ENCODE measurements at regions not wholly inside any gene's neighbourhood (a gene's known extent, or its start where the extent isn't known, plus 50 kb on each side); places are given as distances from the start of the nearest gene placed in this dataset.
"Not testable (repeated sequence)": the region's sequence is repeated elsewhere in the genome, so short reads cannot be mapped to it uniquely, and the experiment has no call there.

DNA sequence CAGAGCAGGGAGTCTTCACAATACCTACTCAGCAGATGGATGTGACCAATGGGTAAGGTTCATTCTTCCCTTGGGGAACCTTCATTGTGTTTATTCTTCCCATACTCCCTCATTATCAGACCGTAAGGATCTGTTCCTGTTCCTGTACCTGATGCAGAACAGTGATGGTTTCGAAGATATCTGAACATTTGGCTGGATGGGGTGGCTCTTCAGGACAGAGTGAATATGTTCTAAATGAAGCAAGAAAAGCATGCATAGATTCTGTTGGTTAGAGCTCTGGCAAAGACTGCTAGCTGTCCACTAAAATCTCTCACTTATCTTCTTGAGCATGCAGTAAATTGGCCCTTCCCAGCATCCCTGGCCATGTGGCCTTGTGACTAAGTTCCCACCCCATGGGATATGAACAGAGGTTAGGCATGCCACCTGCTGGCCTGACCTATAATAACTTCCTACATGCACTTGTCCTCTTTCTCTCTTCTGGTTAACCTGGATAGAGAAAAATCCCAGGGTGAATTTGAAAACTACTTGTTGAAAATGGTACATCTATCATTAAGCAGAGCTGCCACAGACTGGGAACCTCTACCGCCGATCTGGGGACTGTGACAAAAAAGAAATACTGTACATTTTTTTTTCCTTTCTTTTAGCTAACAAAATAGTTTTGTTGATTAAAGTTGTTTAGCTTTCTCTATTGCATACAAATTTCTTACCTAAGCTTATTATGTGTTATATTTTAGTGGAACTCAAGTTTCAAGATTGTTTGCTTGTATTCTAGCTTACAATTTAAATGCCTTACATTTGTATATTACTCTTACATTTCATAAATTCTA, 60.0 kb upstream of the BANK1 start:
- no peaks in the 10 kb centered on the region for H3K36me3 Mint-ChIP-seq
- no peak overlapping the region for H3K27ac Mint-ChIP-seq
- H3K4me1 Mint-ChIP-seq, result no peaks in the 10 kb centered on the region
- no peaks in the 10 kb centered on the region for H3K9me3 Mint-ChIP-seq
- no peak overlapping the region for H3K4me3 Mint-ChIP-seq
- H3K27me3 Mint-ChIP-seq, result peaks cover 4% of the 10 kb centered on the region

DNA sequence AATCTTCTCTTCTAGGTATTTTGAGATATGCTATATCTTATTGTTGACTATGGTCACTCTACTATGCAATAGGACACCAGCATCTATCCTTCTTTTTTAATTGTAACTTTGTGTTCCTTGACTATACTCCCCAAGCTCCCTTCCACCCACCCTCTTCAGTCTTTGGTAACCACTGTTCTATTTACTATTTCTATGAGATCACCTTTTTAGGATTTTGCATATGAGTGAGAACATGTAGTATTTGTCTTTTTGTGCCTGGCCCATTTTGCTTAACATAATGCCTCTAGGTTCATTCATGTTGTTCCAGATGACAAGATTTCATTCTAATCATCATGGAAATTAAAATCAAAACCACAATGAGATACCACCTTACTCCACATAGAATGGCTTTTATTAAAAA, 63.3 kb upstream of the BANK1 start:
- Mint-ChIP-seq H3K27ac (no peak overlapping the region), H3K9me3 (no peaks in the 10 kb centered on the region), H3K27me3 (peaks cover 3% of the 10 kb centered on the region), H3K36me3 (no peaks in the 10 kb centered on the region), H3K4me1 (peaks cover 8% of the 10 kb centered on the region), H3K4me3 (no peak overlapping the region)

DNA sequence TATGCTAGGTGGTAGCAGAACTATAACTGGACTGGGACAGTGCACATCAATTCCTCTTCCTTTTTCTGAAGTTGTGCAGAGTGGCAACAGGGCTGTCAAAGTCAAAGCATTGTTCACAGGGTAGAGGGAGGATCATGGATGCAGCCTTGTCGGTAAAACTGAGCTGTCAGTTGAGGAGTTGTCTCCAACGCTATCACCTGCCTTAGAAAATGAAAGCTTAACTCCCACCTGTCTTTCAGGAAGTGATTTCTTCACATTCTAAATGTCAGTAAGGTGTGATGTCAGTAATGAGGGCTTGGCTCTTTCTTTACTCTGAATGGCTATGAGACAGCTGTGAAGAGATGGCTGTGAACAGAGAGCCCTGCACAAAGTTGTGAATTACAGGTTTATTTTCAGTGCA, 66.4 kb upstream of the BANK1 start:
- H3K9me3 Mint-ChIP-seq, result no peaks in the 10 kb centered on the region
- peaks cover 8% of the 10 kb centered on the region for H3K4me1 Mint-ChIP-seq
- H3K36me3 Mint-ChIP-seq, result no peaks in the 10 kb centered on the region
- H3K4me3 Mint-ChIP-seq, result no peak overlapping the region
- H3K27me3 Mint-ChIP-seq, result no peaks in the 10 kb centered on the region
- no peak overlapping the region for H3K27ac Mint-ChIP-seq

DNA sequence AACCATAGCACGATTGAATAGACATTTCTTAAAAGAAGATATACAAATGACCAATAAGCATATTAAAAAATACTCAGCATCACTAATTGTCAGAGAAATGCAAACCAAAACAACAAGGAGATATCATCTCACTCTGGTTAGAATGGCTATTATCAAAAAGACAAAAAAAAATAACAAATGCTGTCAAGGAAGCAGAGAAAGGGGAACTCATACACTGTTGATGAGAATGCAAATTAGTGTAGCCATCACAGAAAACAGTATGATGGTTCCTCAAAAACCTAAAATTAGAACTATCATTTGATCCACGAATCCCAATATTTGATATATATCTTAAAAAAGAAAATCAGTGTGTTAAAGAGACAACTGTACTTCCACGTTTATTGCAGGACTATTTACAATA, 71.7 kb upstream of the BANK1 start:
- H3K4me1 Mint-ChIP-seq, result no peaks in the 10 kb centered on the region
- H3K27me3 Mint-ChIP-seq, result no peaks in the 10 kb centered on the region
- H3K4me3 Mint-ChIP-seq, result no peak overlapping the region
- peaks cover 24% of the 10 kb centered on the region for H3K9me3 Mint-ChIP-seq
- no peak overlapping the region for H3K27ac Mint-ChIP-seq
- H3K36me3 Mint-ChIP-seq, result no peaks in the 10 kb centered on the region

DNA sequence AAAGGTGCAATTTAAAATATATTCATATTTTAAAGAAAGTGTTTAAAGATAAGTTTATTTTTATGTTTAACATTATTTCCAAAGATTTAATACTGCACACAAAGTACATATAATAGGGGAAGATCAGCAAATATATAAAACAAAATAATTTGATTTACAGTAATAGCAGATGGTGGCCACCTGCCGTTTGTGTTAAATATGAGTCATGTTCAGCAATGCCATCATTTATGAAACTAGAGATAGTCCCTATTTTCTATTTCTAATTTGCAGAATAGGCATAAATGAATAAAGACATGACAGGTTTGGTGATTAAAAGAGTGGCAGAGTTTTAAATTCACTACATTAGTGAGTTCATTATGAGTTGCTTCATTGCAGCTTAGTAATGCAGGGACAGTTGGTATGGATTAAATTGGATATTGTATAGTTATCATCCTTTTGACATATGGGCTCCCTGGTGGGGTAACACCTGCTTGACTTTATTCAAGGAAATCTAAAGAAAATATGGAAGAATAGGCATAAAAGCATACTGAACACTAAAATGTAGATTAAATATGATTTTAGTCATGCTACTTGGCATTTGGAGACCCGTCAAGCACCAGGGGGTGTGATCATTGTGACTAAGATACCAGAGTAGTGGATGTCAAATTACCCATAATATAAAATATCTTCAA, 78.8 kb upstream of the BANK1 start:
- Mint-ChIP-seq H3K4me1 (no peaks in the 10 kb centered on the region), H3K27ac (no peak overlapping the region), H3K4me3 (no peak overlapping the region), H3K27me3 (peaks cover 4% of the 10 kb centered on the region), H3K9me3 (peaks cover 9% of the 10 kb centered on the region), H3K36me3 (no peaks in the 10 kb centered on the region)

DNA sequence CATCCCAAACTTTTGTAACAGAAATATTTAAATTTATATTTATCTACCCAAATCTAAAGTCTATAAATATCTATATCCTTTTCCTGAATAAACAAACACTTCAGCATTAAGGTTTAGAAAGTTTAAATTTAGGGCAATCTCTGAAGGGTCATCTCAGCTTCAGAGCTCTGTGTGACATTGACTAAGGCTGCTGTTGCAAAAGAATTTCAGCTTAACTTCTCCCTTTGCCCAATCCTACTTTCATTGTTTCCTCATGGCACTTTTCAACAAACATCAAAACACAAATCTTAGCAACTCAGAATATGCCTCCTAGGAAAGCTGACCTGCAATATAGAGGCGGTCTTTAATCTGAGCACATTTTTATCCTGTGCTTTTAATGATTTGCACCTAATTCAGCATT, 79.7 kb upstream of the BANK1 start:
- Mint-ChIP-seq H3K4me3 (no peak overlapping the region), H3K27ac (no peak overlapping the region), H3K36me3 (peaks cover 2% of the 10 kb centered on the region), H3K9me3 (peaks cover 18% of the 10 kb centered on the region), H3K4me1 (no peaks in the 10 kb centered on the region), H3K27me3 (peaks cover 4% of the 10 kb centered on the region)

DNA sequence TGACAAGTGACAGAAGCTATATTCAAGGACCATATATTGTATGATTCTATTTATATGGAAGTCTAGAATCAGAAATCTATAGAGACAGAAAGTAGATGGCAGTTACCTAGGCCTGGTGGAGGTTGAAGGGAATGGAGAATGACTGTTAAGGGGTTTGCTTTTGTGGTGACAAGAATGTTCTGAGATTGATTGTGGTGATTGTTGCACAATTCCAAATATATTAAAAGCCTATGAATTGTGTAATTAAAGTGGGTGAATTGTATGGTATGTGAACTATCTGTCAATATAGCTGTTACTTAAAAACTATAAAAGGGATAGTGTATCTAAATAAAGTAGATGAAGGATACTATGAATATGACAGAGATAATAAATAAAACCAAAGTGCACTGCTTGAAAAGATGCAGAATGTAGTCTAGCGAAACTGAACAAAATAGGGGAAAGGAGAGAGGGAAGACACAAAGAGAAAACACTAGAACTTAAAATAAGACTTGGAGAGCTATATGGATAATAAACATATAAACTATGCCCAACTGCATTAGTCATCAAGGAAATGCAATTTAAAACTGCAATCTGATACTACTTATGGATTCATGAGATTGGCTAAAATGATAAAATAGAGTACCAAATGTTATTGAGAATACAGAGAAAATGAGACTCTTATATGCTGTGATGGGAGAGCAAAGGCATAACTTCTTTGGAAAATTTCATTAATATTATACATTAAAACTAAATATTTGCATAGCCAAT, 82.1 kb upstream of the BANK1 start:
- H3K4me1 Mint-ChIP-seq, result no peaks in the 10 kb centered on the region
- no peak overlapping the region for H3K4me3 Mint-ChIP-seq
- peaks cover 2% of the 10 kb centered on the region for H3K36me3 Mint-ChIP-seq
- H3K27ac Mint-ChIP-seq, result no peak overlapping the region
- peaks cover 10% of the 10 kb centered on the region for H3K9me3 Mint-ChIP-seq
- H3K27me3 Mint-ChIP-seq, result peaks cover 4% of the 10 kb centered on the region

DNA sequence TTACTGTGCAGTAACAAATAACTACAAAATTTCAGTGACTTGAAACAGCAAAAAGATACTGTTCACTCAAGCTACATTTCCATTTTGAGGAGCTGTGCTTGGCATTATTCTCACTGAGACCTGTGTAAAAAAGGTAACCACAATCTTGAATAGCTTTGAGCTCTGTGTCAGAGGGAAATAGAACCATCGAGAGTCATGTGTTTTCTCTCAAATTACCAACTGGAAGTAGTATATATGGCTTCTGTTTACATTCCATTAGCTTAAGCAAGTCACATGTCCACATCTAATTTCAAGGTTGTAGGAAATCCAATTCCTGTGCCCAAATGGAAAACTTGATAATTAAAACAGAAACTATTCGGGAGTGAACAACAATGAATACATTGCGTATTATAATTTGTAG, 82.9 kb upstream of the BANK1 start:
- H3K27me3 Mint-ChIP-seq, result peaks cover 3% of the 10 kb centered on the region
- peaks cover 10% of the 10 kb centered on the region for H3K9me3 Mint-ChIP-seq
- no peaks in the 10 kb centered on the region for H3K4me1 Mint-ChIP-seq
- no peak overlapping the region for H3K27ac Mint-ChIP-seq
- peaks cover 2% of the 10 kb centered on the region for H3K36me3 Mint-ChIP-seq
- no peak overlapping the region for H3K4me3 Mint-ChIP-seq

DNA sequence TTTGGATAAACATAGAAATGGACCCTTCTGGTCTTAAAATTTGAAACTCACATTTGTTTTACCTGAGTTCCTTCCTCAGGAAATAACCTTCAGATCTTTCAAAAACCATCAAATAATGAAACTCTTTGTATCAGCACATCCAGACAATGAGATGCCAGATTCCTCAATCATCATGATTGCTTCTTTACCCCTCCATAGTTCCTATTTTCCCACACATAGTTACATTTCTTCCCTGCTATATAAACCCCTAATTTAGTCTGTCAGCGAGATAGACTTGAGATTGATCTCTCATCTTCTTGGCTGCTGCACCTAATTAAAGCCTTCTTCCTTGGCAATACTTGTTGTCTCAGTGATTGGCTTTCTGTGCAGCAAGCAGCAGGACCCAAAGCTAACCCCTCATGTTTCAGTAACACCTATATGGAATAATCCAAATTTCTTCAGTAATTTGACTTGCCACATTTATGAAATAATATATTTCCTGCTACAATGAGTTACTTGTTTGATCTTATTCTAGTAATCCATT, 83.9 kb upstream of the BANK1 start:
- H3K36me3 Mint-ChIP-seq, result peaks cover 2% of the 10 kb centered on the region
- H3K4me1 Mint-ChIP-seq, result no peaks in the 10 kb centered on the region
- H3K4me3 Mint-ChIP-seq, result no peak overlapping the region
- H3K9me3 Mint-ChIP-seq, result peaks cover 10% of the 10 kb centered on the region
- no peak overlapping the region for H3K27ac Mint-ChIP-seq
- peaks cover 3% of the 10 kb centered on the region for H3K27me3 Mint-ChIP-seq

DNA sequence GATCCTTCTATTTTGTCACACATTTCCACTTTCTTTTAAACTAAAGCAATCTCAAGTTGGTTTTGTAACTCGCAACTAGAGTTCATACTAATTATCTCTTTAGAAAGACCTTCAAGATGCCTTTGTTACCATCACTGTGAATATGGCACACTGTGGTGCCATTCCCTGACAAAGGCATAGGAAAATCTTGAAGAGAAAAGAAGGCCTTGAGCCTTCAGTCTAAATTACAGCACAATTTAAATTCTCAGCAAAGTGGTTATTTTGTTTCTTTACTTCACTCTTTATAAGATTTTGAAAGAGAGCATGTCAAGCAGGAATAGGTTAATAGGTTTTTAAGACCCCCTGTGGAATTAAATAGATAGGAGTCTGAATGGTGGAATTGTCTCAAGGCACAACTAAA, 89.0 kb upstream of the BANK1 start:
- Mint-ChIP-seq H3K9me3 (peaks cover 7% of the 10 kb centered on the region), H3K4me3 (no peak overlapping the region), H3K27ac (no peak overlapping the region), H3K4me1 (no peaks in the 10 kb centered on the region), H3K27me3 (peaks cover 8% of the 10 kb centered on the region), H3K36me3 (peaks cover 2% of the 10 kb centered on the region)

DNA sequence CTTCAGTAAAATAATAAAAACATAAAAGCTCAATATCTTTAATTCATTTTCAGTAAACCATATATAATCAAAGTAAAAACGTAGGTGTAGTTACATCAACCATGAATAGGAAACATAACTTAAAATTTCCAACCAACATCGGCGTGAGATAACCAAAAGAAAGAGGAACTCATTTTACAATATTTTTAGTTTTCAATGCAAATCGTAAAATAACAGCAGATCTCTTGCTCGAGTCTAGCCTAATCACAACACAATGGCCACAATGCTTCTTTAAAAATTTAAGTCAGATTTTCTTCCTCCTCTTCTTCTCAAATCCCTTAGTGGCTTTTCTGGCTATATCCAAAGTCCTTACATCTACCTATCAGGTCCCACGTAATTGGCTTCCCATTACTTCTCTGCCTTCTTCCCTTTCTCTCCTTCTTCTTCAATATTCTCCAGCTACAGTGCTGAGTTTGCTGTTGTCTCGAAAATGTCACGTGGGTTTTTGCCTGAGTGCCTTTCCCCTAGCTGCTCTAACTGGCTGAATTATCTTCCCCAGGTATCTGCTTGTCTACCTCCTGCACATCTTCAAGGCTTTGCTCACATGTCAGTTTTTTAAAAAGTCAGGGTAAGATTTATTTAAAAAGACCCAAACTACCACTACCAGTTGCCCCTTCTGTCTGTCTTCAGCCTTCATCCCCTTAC, 90.9 kb upstream of the BANK1 start:
- H3K4me3 Mint-ChIP-seq, result no peak overlapping the region
- H3K9me3 Mint-ChIP-seq, result no peaks in the 10 kb centered on the region
- H3K4me1 Mint-ChIP-seq, result no peaks in the 10 kb centered on the region
- H3K36me3 Mint-ChIP-seq, result no peaks in the 10 kb centered on the region
- no peak overlapping the region for H3K27ac Mint-ChIP-seq
- peaks cover 8% of the 10 kb centered on the region for H3K27me3 Mint-ChIP-seq

DNA sequence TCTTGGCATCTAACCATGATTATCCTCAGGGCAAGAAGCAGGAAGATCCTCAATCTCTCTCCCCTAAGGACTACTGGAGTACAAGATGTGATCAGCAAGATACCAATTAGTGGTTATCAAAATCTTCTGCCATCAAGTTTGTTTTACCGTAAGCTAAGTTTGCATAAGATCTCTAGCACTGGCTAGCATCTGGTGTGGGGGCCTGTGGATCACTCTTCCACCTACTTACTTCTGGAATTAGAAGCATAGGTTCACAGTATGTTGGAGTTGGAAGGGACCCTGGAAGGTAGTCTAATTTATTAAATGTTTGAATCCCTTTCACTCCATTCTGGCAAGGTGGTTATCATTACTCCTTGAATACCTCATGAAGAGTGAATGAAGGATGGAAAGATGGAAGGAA, 93.3 kb upstream of the BANK1 start:
- H3K4me3 Mint-ChIP-seq, result no peak overlapping the region
- H3K36me3 Mint-ChIP-seq, result no peaks in the 10 kb centered on the region

DNA sequence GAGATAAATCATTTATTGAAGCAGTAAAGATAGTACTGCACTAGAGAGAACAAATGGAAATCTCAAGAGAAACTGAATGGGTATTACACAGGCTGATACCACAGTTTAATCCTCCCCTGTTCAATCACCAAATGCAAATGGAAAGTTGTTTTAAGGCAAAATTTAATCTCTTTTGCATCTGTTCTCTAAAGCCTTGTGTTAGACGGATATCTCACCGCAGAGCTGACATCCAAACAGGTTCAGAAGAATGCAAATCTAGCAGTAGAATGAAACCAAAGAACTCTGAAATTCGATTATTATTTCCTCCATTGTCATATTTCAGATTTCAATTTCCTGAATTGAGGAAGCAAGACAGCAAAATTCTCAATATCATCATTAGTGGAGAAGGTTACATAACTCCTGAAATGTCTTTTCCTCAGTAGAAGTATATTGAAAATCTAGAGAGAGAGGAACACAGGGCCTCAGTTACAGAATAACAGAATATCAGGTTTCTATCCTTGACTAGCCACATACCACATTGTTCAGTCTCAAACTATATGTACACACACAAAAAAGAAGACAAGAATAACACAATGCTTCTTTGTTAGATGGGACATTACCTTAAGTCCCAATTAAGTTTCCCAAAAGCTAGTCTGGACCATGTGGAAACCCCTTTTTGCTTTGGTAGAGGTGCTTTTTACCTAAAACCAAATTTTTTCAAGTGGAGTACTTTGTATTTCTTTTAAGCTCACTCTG, 94.1 kb upstream of the BANK1 start:
- Mint-ChIP-seq H3K9me3 (no peaks in the 10 kb centered on the region), H3K27ac (no peak overlapping the region), H3K27me3 (peaks cover 12% of the 10 kb centered on the region), H3K36me3 (no peaks in the 10 kb centered on the region), H3K4me3 (no peak overlapping the region), H3K4me1 (no peaks in the 10 kb centered on the region)

More for the DNA sequence above, 93.3 kb upstream of the BANK1 start:
- Mint-ChIP-seq H3K4me1 (no peaks in the 10 kb centered on the region), H3K9me3 (no peaks in the 10 kb centered on the region), H3K27me3 (peaks cover 10% of the 10 kb centered on the region), H3K27ac (no peak overlapping the region)

DNA sequence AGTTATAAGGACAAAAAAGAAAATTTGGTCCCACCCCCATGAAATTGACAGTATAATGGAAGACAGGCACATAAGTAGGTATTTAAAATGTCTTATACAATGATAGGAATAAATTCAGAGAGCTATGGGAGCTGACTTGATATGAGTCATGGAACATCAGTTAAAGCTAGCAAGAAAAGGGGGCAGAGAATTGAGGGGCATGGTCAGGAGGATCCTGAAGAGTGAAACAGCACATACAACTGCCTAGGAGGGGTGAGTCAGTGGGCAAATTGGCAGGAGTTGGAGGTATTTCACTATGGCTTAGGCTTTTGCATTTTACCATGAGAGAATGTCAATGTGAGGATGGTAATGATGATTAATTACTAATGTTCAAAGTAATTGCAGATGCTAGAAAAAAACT, 95.4 kb upstream of the BANK1 start:
- Mint-ChIP-seq H3K4me3 (no peak overlapping the region), H3K4me1 (no peaks in the 10 kb centered on the region), H3K9me3 (no peaks in the 10 kb centered on the region), H3K27ac (no peak overlapping the region), H3K36me3 (no peaks in the 10 kb centered on the region), H3K27me3 (peaks cover 18% of the 10 kb centered on the region)

DNA sequence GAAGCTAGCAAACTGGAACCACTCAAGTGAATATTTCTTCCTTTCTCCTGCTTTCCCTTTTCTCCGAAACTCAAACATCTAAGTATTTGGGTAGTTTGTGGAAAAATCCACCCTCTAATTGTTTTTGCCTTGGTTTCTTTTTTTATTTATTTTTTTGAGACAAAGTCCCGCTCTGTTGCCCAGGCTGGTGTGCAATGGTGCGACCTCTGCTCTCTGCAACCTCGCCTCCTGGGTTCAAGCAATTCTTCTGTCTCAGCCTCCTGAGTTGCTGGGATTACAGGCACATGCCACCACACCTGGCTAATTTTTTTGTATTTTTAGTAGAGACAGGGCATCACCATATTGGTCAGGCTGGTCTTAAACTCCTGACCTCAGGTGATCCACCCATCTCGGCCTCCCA, 96.1 kb upstream of the BANK1 start:
- not testable (repeated sequence) for H3K36me3 Mint-ChIP-seq, H3K4me1 Mint-ChIP-seq, H3K4me3 Mint-ChIP-seq, H3K27ac Mint-ChIP-seq, H3K9me3 Mint-ChIP-seq
- peaks cover 22% of the 10 kb centered on the region for H3K27me3 Mint-ChIP-seq
